OCI-LY1 (cell line): ENCODE measurements at regions not wholly inside any gene's neighbourhood (a gene's known extent, or its start where the extent isn't known, plus 50 kb on each side); places are given as distances from the start of the nearest gene placed in this dataset.

Source experiments
- CTCF ChIP-seq: fragments of 200-600 bp; sonication (generic), shearing (Covaris generic); IDR thresholded peaks from 2 replicates; pipeline ENCODE4 v1.5.1; 2017; ENCODE audit warnings: mild to moderate bottlenecking, antibody characterized with exemption, low read length, moderate library complexity, mixed read lengths
- EZH2 ChIP-seq: fragments of 200-600 bp; sonication (generic), shearing (Covaris generic); IDR thresholded peaks from 2 replicates; pipeline ENCODE4 v1.8.0; 2017; ENCODE audit warnings: borderline replicate concordance, mixed run types, mild to moderate bottlenecking, antibody characterized with exemption, low read length, moderate library complexity, mixed read lengths

GRCh38 chr16:66154801-66155200, 211.7 kb upstream of the CDH5 start:
- no peak for TF ChIP-seq CTCF
- TF ChIP-seq EZH2 = no peak
